HG03097 (cell line): ENCODE measurements at regions not wholly inside any gene's neighbourhood (a gene's known extent, or its start where the extent isn't known, plus 50 kb on each side); places are given as distances from the start of the nearest gene placed in this dataset.
"Not testable (repeated sequence)": the region's sequence is repeated elsewhere in the genome, so short reads cannot be mapped to it uniquely, and the experiment has no call there.

Experiments used
- ATAC-seq: cut with Tn5 transposase; IDR thresholded peaks from one replicate; pipeline ENCODE4 v1.9.1; 2021; ENCODE audit not compliant: unreplicated experiment, low FRiP score

DNA sequence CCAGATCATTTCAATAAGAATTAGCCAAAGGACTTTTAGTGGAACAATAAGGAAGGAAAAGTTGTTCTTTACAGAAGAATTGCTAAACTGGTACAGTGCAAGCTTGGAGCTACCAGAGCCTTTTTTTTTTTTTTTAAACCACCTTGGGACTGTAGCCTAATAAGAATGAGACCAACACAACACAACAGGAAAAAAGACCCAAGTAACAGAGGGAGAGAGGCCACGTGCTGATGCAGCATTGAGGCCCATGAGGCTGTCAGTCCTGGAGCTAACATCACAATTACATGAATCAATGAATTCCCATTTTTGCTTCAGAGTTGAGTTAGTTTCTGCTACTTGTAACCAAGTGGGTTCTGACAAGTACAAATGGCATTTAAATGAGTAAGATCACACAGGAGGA, 149.0 kb upstream of the EEA1 start:
- ATAC-seq, result no peak

DNA sequence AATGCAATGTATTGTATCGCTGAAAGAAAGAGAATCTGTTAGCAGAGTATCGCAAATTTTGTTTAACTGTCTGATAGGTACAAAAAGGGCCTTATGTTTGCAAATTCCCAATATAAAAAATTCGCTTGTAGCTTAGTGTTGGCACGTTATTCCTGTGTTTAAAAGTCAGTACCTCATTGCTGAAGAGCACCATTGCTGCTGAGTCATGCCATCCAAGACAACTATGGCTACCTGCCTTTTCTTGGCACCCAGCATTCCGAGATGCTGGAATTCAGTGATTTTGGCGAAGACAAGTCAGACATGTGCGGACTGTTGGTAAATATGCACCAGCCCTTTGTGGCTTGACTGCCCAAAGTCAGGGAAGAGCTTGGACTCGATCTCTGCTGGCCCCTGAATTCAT, 149.5 kb upstream of the EEA1 start:
- ATAC-seq, result no peak

DNA sequence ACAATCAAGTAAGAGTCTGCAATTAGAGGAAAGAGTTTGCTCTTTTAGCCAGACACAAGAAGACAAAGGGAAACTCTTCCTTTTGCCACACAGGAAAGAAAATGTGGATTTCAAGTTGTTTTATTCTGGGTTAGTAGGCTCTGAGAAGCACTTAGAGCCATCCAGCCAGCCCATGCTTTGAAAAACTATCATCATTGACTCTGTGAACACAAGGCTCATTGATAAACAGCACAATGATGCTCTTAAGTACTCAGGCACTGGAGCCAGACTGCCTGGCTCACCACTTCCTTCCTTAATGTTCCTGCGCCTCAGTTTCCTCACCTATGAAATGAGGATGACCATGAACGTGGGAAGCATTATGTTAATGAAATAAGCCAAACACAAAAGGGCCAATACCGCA, 150.2 kb upstream of the EEA1 start:
- ATAC-seq, result no peak

DNA sequence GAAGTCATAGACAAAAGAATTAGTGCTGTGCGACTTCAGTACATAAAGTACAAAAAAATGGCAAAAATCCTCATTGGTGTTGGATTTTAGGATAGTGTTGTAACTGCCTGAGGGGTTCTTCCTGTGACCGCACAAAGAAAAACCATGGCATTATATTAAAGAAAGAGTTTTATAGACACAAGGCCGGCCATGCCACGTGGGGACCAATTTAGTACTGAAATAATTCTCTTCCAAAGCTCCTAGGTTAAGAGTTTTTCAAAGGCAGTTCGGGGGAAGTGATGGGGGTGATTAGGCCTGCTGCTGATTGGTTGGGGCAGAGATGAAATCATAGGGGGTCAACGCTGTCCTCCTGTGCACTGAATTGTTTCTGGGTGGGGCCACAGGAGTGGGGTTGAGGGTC, 150.9 kb upstream of the EEA1 start:
- ATAC-seq, result no peak

DNA sequence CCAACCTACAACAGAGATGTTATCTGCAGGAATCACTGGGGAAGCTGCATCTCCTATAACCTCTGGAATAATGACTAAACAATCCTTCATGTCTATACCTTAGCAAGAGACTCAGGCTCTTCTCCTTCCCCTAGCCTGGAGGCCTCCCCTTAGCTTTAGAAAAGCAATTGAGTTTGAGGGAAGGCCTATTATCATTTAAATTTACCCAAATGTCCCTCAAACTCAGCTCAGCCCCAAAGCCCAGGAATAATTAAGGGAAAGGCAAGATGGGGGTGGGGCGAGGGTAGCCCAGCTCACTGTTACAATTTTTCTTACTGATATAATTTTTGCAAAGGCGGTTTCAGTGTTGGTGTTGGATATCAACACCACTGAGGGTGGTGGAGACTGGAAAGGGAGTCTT, 151.4 kb upstream of the EEA1 start:
- ATAC-seq, result no peak

DNA sequence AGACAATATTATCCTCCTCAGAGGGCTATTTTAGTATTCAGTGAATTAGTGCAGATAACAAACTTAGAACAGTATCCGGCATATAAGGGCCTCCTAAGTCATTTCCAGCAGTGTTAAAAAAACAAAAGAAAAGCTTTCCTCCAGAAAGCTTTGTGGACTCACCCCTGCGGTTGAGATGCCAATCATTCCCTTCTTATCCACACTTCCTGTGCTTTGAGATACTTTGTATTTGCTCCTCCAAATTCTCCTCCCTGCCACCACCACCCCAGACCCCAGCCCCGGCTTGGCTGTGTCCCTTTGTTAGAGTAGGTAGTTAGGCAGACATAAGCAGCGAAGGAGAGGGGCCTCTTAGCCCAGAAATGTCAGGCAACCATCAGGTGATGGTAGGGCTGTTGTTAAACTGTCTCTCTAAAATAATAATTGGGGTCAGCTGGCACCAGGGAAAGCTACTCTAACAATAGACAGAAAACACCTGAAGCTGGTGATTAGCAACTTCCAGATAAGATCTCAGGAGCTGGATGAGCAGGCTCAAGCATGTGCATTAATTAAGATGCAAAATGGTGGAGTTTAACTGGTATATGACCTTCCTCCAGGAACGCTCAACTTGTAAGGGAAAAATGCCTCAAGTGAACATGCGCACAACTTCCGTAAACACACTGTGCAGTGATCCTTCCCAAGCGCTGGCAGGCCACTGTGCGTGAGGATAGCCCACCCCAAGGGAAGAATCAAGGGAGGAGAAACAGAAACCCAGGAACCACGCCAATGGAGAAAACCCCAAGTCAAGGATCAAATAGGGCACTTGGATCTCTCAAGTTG, 152.1 kb upstream of the EEA1 start:
- ATAC-seq, result no peak

DNA sequence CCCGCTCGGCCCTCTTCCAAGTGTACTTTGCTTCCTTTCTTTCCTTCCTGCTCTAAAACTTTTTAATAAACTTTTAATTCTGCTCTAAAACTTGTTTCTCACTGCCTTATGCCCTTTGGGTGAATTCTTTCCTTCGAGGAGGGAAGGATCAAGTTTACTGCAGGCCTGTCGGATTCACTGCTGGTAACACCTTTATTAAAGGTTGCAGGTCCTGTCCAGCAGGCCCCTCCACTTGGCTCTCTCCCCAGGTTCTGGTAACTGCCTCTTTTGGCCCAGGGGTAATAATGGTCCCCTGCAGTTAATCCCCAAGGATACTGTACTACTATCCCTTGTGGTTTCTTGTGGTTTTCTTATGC, 152.7 kb upstream of the EEA1 start:
- ATAC-seq, result no peak

DNA sequence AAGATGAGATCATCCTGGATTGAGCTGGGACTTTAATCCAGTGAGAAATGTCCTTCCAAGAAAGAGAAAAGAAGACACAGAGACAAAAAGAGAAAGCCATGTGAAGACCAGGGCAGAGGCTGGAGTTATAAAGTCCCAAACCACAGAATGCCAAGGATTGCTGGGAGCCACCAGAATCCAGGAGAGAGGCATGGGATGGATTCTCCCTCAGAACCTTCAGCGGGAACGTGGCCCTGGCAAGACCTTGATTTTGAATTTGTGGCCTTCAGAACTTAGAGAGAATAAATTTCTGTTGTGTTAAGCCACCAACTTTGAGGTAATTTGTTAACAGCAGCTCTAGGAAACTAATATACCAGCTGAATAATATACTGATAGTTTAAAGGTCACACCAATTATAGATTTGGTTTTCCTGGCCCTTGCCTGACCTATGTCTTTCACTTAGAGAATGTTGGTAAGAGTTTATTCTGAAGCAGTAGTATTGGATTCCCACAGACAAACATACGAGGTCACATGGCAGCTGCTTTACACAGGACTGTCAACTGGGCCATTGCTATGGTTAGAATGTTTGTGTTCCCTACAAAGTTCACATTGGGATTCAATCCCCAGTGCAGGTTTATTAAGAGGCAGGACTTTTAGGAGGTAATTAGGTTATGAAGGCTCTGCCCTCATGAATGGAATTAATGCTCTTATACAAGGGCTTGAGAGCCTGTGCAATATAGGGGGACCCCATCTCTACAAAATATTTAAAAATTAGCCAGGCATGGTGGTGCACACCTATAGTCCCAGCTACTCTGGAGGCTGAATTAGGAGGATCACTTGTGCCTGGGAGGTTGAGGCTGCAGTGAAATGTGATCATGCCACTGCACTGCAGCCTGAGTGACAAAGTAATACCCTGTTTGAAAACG, 156.5 kb upstream of the EEA1 start:
- ATAC-seq, result no peak

DNA sequence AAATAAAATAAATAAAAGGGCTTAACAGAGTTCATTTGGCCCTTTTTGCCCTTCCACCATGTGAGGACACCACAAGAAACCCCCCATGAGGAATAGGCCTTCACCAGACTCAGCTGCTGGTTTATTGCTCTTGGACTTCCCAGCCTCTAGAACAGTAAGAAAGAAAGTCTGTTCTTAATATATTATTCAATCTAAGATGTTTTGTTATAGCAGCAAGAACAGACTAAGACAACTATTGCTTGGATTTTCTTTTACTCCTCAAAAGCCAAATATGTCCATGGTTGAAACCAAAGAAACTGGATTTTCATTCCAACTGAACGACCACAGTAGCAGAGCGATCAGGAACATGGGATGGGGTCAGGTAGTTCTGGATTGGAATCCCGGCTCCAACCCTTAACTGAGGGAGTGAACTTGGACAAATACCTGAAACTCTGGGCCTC, 157.2 kb upstream of the EEA1 start:
- ATAC-seq, result no peak

DNA sequence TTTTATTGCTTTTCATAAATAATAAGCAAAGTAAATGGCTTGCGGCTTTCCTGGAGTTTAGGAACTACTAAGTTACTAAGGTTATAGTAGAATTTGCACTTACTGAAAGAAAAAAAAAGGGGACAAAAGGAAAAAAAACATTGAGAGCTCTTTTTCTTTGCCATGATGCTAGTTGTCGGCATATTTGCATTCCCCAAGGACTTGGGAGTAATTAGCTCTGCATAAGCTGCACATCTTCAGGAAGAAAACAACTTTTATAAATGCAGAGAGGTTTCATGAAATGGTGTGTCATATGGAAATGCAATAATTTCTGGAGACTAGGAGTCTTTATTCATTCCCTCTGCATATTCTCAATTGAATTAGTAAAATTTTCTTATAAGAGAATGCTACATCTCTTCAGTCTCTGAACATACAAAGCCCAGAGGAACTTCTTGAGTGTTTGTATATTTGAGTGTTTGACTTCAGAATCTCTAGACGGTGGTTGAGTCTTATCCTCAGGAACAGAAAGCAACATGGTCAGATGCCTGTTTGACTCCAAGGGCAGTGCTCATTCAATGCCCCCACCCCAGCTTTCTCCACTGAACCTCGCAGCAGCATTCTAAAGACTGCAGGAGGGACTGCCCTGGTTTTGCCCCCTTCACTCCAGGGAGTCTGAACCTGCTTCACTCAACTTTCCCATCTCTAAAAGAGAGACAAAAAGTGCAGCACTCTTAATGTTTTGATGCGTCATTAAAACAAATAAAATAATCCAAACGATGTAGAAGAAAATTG, 158.9 kb upstream of the EEA1 start:
- ATAC-seq, result no peak

DNA sequence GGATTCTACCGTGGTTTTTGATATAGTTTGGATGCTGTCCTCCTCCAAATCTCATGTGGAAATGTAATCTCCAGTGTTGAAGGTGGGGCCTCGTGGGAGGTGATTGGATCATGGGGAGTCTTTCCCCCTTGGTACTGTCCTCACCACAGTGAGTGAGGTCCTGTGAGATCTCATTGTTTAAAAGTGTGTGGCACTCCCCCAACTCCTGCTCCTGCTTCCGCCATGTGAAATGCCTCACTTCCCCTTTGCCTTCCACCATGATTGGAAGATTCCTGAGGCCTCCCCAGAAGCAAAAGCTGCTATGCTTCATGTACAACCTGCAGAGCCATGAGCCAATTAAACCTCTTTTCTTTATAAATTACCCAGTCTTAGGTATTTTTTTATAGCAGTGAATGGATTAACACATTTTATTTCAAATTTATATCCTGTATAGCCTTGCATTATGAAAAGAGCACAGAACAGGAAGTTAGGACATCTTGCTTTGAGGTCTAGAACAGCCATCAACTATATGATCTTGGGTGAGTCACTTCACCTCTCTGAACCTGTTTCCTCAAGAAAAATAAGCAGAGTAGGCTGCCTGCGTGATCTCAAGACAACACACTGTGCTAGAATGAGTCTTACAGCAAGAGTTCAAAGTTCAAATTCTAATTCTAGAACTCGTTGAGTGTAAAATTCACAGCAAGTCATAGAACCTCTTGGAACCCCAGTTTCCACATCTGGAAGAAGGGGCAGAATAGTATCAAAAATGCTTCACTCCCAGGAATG, 160.9 kb upstream of the EEA1 start:
- no peak for ATAC-seq

DNA sequence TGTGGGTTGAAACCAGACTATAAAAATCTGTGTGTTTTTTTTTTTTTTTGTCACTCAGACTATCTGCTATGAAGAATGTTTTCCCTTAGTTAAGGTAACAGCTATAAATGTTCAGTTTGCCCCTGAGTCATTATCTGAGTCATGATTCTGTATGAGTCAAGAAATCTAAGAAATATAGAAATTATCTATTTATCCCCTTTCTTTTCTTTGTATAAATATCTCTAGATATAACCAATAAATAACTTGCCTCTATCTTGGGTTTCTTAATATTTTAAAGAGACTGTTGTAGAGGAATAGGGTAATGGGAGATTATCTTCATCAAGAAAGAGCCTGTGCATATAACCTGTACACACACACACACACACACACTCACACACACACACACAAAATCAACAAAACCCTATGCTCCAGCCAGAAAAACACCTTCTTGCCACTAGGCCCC, 161.7 kb upstream of the EEA1 start:
- no peak for ATAC-seq

DNA sequence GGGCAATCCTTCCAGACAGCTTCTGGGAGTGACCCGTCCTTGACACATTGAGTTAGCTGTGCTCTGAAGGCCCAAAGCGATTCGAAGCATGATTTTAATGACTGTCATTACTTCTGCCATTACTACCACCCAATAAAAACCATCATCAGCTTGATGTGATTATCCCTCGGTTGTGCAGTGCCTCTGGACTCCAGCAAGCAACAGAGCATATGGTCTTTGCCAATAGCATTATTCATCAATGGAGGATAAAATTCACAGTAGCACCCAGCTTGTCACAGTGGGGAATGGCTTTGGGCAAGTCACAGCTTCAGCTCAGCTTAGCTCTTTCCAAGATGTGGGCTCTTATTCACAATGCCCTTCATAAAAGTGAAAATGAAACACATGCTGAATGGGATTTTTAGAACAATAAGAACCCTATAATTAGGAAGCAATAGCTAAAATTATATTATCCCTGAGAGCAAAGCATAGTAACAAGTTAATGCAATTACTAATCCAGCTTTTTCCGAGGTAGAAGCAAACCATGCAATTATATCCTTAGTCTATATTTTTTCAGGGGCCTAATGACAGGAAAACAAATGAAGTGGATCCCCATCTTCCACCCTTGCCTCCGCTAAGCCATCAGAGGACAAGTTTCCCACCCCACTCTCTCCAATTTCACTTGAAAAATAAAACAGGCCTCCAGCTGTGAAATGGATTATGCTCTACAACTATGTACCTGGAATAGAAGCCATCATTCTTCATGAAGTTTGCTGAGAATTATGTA, 163.0 kb upstream of the EEA1 start:
- ATAC-seq, result no peak

DNA sequence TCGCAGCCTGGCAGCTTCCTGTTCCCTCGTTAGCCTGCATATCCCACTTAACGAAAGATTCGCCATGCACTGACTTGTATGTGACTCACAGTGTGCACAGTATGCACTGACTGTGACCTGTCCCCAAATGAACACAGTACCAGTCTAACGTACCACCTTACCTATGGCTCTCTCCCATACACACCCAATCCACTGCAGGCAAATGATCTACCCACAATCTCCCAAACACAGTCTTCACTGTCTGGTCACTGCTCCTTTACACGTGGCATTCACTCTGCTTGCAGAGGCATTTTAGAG, 163.5 kb upstream of the EEA1 start:
- no peak for ATAC-seq

DNA sequence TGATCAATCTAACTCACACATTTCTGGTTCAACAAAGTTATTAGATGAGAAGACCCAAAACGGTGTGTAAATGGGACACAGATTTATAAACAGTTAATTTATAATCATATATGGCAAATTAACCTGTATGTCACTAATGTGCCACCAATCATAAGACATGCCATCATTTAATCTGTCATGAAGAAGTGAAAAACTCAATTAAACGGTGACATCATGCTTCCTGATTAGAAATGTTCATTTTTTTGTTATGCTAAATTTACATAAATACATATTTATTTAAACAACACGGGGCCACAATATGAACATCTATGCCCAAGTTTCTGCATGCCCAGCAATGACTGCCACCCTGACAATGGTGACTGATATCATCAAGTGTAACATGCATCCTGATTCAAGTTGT, 164.1 kb upstream of the EEA1 start:
- ATAC-seq, result no peak

DNA sequence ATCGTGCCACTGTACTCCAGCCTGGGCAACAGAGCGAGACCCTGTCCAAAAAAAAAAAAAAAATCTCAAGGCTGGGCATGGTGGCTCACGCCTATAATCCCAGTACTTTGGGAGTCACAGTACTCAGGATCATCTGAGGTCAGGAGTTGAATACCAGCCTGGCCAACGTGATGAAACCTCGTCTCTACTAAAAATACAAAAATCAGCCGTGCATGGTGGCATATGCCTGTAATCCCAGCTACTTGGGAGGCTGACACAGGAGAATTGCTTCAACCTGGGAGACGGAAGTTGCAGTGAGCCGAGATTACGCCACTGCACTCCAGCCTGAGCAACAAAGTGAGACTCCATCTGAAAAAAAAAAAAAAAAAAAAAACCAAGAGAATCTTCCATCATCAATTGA, 165.1 kb upstream of the EEA1 start:
- not testable (repeated sequence) for ATAC-seq

DNA sequence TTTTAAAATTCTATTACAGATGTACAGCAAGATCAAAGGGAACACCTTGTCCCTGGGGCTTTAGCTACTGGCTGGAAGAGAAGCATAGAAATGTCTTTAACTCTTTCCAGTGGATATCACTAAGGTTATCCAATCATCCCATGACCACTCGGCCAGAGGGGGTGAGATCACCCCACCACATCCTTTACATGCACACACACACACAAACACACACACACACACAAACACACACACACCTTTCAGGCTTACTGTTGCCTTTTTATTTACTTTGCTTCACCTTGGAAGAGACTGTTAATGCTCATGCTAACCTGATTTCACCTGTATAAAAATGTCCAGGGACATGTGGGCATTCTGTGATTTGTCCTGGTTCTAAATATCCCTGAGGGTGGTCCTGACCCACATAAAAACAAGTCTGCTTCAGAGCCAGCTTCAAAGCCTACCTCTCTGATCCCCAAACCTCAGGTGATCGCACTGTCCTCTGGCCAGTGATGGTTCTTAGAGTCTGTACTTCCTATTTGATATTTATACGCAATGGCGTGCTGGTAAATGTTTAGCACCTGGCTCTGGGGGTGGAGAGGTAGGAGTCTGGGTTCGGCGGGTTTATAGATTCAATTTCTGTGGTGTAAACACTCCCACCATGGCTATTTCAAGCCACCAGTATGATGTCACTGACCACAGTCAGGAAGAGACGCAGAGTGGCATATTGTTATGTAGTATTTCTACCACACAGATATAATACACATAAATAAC, 166.1 kb upstream of the EEA1 start:
- peak; percentile 72 for ATAC-seq

DNA sequence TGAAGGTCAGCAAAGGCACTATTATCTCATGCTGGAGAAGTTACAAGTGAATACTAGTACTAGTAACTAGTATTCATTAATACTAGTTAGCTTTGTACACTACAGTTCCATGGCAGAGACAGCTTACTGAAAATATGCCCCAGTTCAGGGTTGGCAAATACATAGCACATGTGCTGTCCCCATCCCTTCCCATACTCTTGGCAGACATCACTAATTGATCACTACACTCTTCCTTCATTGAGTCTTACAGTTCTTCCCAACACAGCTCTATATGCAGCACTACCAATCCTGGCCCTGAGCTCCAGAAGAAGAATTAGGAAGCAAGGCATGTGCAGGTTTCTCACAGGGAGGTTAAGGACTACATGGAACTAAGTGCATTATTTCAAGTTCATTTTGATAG, 168.3 kb upstream of the EEA1 start:
- ATAC-seq, result no peak

DNA sequence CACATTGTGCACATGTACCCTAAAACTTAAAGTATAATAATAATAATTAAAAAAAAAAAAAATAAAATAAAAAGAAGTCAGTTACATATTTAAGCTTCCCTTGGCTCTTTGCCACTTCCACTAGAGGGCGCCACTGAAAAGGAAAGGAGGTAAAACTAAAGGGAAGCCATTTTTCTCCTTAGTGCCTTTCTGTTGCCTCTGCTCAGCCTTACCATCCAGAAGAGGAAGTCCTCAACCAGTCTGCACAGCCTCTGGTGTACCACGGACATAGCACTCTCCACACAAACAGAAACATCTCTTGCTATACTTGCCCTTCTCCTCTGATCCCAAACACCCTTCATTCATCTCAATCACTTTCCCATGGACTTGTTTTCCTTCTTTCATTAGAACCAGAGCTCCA, 169.0 kb upstream of the EEA1 start:
- ATAC-seq, result no peak
